Activated T-helper 2 cell treated with anti-CD3 and anti-CD28 coated beads, Interferon-gamma antibody, Interleukin-2, Interleukin-4, amounts not matched to agents 10 μg/mL and 5 μg/mL and 100 μg/mL, durations not matched to agents 14 hours and 24 hours and 36 hours (primary cell): ENCODE measurements at regions not wholly inside any gene's neighbourhood (a gene's known extent, or its start where the extent isn't known, plus 50 kb on each side); places are given as distances from the start of the nearest gene placed in this dataset.

Source experiments
- DNase-seq: peaks from one replicate; pipeline ENCODE4 v3.0.0; 2021; ENCODE audit warnings: low spot score
- H3K27ac Mint-ChIP-seq: one replicate; pipeline ENCODE4 v1.8.0; 2021; ENCODE audit warnings: mixed read lengths
- H3K27me3 Mint-ChIP-seq: one replicate; pipeline ENCODE4 v1.8.0; 2021; ENCODE audit warnings: low read depth, mixed read lengths
- H3K36me3 Mint-ChIP-seq: one replicate; pipeline ENCODE4 v1.8.0; 2021; ENCODE audit warnings: low read depth, mixed read lengths
- H3K4me1 Mint-ChIP-seq: one replicate; pipeline ENCODE4 v1.8.0; 2021; ENCODE audit warnings: low read depth, mixed read lengths
- H3K4me3 Mint-ChIP-seq: one replicate; pipeline ENCODE4 v1.8.0; 2021; ENCODE audit warnings: low read depth, mild to moderate bottlenecking, moderate library complexity, mixed read lengths
- H3K9me3 Mint-ChIP-seq: one replicate; pipeline ENCODE4 v1.8.0; 2021; ENCODE audit warnings: mixed read lengths
- intact Hi-C: fragments of 100-400 bp; cut with micrococcal nuclease; formaldehyde crosslinking; loops from one replicate; pipeline ENCODE4 v1.15.1; 2023

- Mint-ChIP-seq H3K27me3 (no peaks in the 10 kb centered on the region), H3K36me3 (no peaks in the 10 kb centered on the region), H3K27ac (no peak overlapping the region), H3K4me1 (no peaks in the 10 kb centered on the region), H3K4me3 (no peak overlapping the region), H3K9me3 (peaks cover 22% of the 10 kb centered on the region)
- no peak for DNase-seq
- intact Hi-C loops = no loop called here
These were observed 349.0 kb upstream of the NCAM2 start for GRCh38 chr21:20649231-20649630.

GRCh38 chr21:20652846-20653245, 345.4 kb upstream of the NCAM2 start:
- H3K4me1 Mint-ChIP-seq = no peaks in the 10 kb centered on the region
- H3K27ac Mint-ChIP-seq = no peak overlapping the region
- H3K9me3 Mint-ChIP-seq = peaks cover 19% of the 10 kb centered on the region
- H3K27me3 Mint-ChIP-seq = no peaks in the 10 kb centered on the region
- H3K36me3 Mint-ChIP-seq = no peaks in the 10 kb centered on the region
- intact Hi-C loops = no loop called here
- H3K4me3 Mint-ChIP-seq = no peak overlapping the region
- no peak for DNase-seq

GRCh38 chr21:20661246-20661645, 337.0 kb upstream of the NCAM2 start:
- Mint-ChIP-seq H3K4me1 (no peaks in the 10 kb centered on the region), H3K27ac (no peak overlapping the region), H3K9me3 (peaks cover 58% of the 10 kb centered on the region), H3K27me3 (no peaks in the 10 kb centered on the region), H3K4me3 (no peak overlapping the region), H3K36me3 (no peaks in the 10 kb centered on the region)
- intact Hi-C loops = no loop called here
- no peak for DNase-seq

- no peak for DNase-seq
- no peaks in the 10 kb centered on the region for H3K36me3 Mint-ChIP-seq
- intact Hi-C loops = no loop called here
- H3K27me3 Mint-ChIP-seq = no peaks in the 10 kb centered on the region
- H3K9me3 Mint-ChIP-seq = peaks cover 61% of the 10 kb centered on the region
- H3K4me3 Mint-ChIP-seq = no peak overlapping the region
- no peaks in the 10 kb centered on the region for H3K4me1 Mint-ChIP-seq
- no peak overlapping the region for H3K27ac Mint-ChIP-seq
These were observed 336.3 kb upstream of the NCAM2 start for GRCh38 chr21:20661745-20662422.

- intact Hi-C loops = no loop called here
- H3K36me3 Mint-ChIP-seq = no peaks in the 10 kb centered on the region
- H3K4me3 Mint-ChIP-seq = no peak overlapping the region
- DNase-seq = no peak
- H3K9me3 Mint-ChIP-seq = peaks cover 58% of the 10 kb centered on the region
- H3K4me1 Mint-ChIP-seq = no peaks in the 10 kb centered on the region
- H3K27me3 Mint-ChIP-seq = no peaks in the 10 kb centered on the region
- no peak overlapping the region for H3K27ac Mint-ChIP-seq
These were observed 335.7 kb upstream of the NCAM2 start for GRCh38 chr21:20662514-20662913.

- H3K36me3 Mint-ChIP-seq = no peaks in the 10 kb centered on the region
- H3K27ac Mint-ChIP-seq = no peak overlapping the region
- H3K27me3 Mint-ChIP-seq = no peaks in the 10 kb centered on the region
- no peaks in the 10 kb centered on the region for H3K4me1 Mint-ChIP-seq
- H3K4me3 Mint-ChIP-seq = no peak overlapping the region
- intact Hi-C loops = no loop called here
- peaks cover 52% of the 10 kb centered on the region for H3K9me3 Mint-ChIP-seq
- no peak for DNase-seq
These were observed 330.3 kb upstream of the NCAM2 start for GRCh38 chr21:20667931-20668330.

GRCh38 chr21:20685475-20685874, 312.7 kb upstream of the NCAM2 start:
- Mint-ChIP-seq H3K4me3 (no peak overlapping the region), H3K27ac (no peak overlapping the region), H3K36me3 (no peaks in the 10 kb centered on the region), H3K9me3 (peaks cover 50% of the 10 kb centered on the region), H3K4me1 (no peaks in the 10 kb centered on the region), H3K27me3 (no peaks in the 10 kb centered on the region)
- intact Hi-C loops = no loop called here
- no peak for DNase-seq

- Mint-ChIP-seq H3K27me3 (no peaks in the 10 kb centered on the region), H3K4me1 (no peaks in the 10 kb centered on the region), H3K9me3 (peaks cover 50% of the 10 kb centered on the region), H3K27ac (no peak overlapping the region), H3K4me3 (no peak overlapping the region), H3K36me3 (no peaks in the 10 kb centered on the region)
- intact Hi-C loops = no loop called here
- DNase-seq = no peak
These were observed 299.6 kb upstream of the NCAM2 start for GRCh38 chr21:20698585-20698984.

GRCh38 chr21:20701235-20701634, 297.0 kb upstream of the NCAM2 start:
- DNase-seq = no peak
- Mint-ChIP-seq H3K4me1 (no peaks in the 10 kb centered on the region), H3K27me3 (no peaks in the 10 kb centered on the region), H3K36me3 (no peaks in the 10 kb centered on the region), H3K4me3 (no peak overlapping the region), H3K27ac (no peak overlapping the region), H3K9me3 (peaks cover 50% of the 10 kb centered on the region)
- intact Hi-C loops = no loop called here

- Mint-ChIP-seq H3K4me3 (no peak overlapping the region), H3K4me1 (no peaks in the 10 kb centered on the region), H3K9me3 (peaks cover 58% of the 10 kb centered on the region)
These were observed 295.0 kb upstream of the NCAM2 start for GRCh38 chr21:20703112-20703767.

GRCh38 chr21:20720623-20721022, 277.6 kb upstream of the NCAM2 start:
- Mint-ChIP-seq H3K4me1 (no peaks in the 10 kb centered on the region), H3K36me3 (no peaks in the 10 kb centered on the region), H3K4me3 (no peak overlapping the region), H3K9me3 (peaks cover 43% of the 10 kb centered on the region), H3K27me3 (no peaks in the 10 kb centered on the region), H3K27ac (no peak overlapping the region)
- no peak for DNase-seq
- intact Hi-C loops = no loop called here

More at GRCh38 chr21:20703112-20703767, 295.0 kb upstream of the NCAM2 start:
- no peak for DNase-seq
- H3K27me3 Mint-ChIP-seq = no peaks in the 10 kb centered on the region
- H3K27ac Mint-ChIP-seq = no peak overlapping the region
- H3K36me3 Mint-ChIP-seq = no peaks in the 10 kb centered on the region
- intact Hi-C loops = no loop called here

GRCh38 chr21:20721151-20721550, 277.1 kb upstream of the NCAM2 start:
- H3K9me3 Mint-ChIP-seq = peaks cover 46% of the 10 kb centered on the region

GRCh38 chr21:20728691-20729090, 269.5 kb upstream of the NCAM2 start:
- intact Hi-C loops = no loop called here

More at GRCh38 chr21:20721151-20721550, 277.1 kb upstream of the NCAM2 start:
- no peak overlapping the region for H3K4me3 Mint-ChIP-seq
- H3K27ac Mint-ChIP-seq = no peak overlapping the region
- intact Hi-C loops = no loop called here
- H3K36me3 Mint-ChIP-seq = no peaks in the 10 kb centered on the region
- no peaks in the 10 kb centered on the region for H3K4me1 Mint-ChIP-seq
- no peak for DNase-seq
- no peaks in the 10 kb centered on the region for H3K27me3 Mint-ChIP-seq

More at GRCh38 chr21:20728691-20729090, 269.5 kb upstream of the NCAM2 start:
- Mint-ChIP-seq H3K27me3 (no peaks in the 10 kb centered on the region), H3K4me1 (no peaks in the 10 kb centered on the region), H3K27ac (no peak overlapping the region), H3K4me3 (no peak overlapping the region), H3K36me3 (no peaks in the 10 kb centered on the region), H3K9me3 (peaks cover 41% of the 10 kb centered on the region)
- DNase-seq = no peak
